ENCODE measurements at regions not wholly inside any gene's neighbourhood (a gene's known extent, or its start where the extent isn't known, plus 50 kb on each side); places are given as distances from the start of the nearest gene placed in this dataset.
"Not testable (repeated sequence)": the region's sequence is repeated elsewhere in the genome, so short reads cannot be mapped to it uniquely, and the experiment has no call there.

- WGBS, 2 donors: 44 to 51% methylated on average over 3 of the region's 3 CpGs
- ATAC-seq (no peak), DNase-seq (no peak)
- H3K4me1 ChIP-seq: no peaks in the 10 kb centered on the region
- H3K9me3 ChIP-seq: no peaks in the 10 kb centered on the region
- intact Hi-C loops (cut with DNase I): no loop called here
- H3K27me3 ChIP-seq: no peaks in the 10 kb centered on the region
- no peaks in the 10 kb centered on the region for H3K36me3 ChIP-seq (replicated peaks in 1 of 2; ENCODE audit: insufficient read depth in 1 of 2, low read depth in 2 of 2)
- H3K27ac ChIP-seq: no peak overlapping the region
- no peak for TF ChIP-seq POLR2A (IDR thresholded peaks at IDR 0.05)
- no peak for TF ChIP-seq CTCF (IDR thresholded peaks at IDR 0.05)
- H3K4me3 ChIP-seq: no peak overlapping the region
These were observed 134.8 kb upstream of the SERPINE2 start for GRCh38 chr2:224173933-224174332.

GRCh38 chr2:224173210-224173609, 134.1 kb upstream of the SERPINE2 start:
- ATAC-seq (no peak), DNase-seq (no peak)
- Histone ChIP-seq H3K4me3 (no peak overlapping the region), H3K4me1 (no peaks in the 10 kb centered on the region), H3K27ac (no peak overlapping the region), H3K27me3 (no peaks in the 10 kb centered on the region), H3K36me3 (replicated peaks in 1 of 2; ENCODE audit: insufficient read depth in 1 of 2, low read depth in 2 of 2) (no peaks in the 10 kb centered on the region), H3K9me3 (no peaks in the 10 kb centered on the region)
- no peak for TF ChIP-seq POLR2A (IDR thresholded peaks at IDR 0.05)
- no peak for TF ChIP-seq CTCF (IDR thresholded peaks at IDR 0.05)
- intact Hi-C loops (cut with DNase I): no loop called here

GRCh38 chr2:224171226-224171625, 132.1 kb upstream of the SERPINE2 start:
- WGBS, 2 donors: 52 to 56% methylated on average over 3 of the region's 3 CpGs
- Histone ChIP-seq H3K27me3 (no peaks in the 10 kb centered on the region), H3K27ac (no peak overlapping the region), H3K4me3 (no peak overlapping the region), H3K4me1 (no peaks in the 10 kb centered on the region), H3K9me3 (no peaks in the 10 kb centered on the region), H3K36me3 (replicated peaks in 1 of 2; ENCODE audit: insufficient read depth in 1 of 2, low read depth in 2 of 2) (no peaks in the 10 kb centered on the region)
- DNase-seq: no peak
- TF ChIP-seq POLR2A (IDR thresholded peaks at IDR 0.05) (no peak), CTCF (IDR thresholded peaks at IDR 0.05) (no peak)
- ATAC-seq: no peak
- intact Hi-C loops (cut with DNase I): no loop called here

GRCh38 chr2:224169847-224170246, 130.8 kb upstream of the SERPINE2 start:
- H3K4me3 ChIP-seq: no peak overlapping the region
- no peak for TF ChIP-seq CTCF (IDR thresholded peaks at IDR 0.05)
- no peaks in the 10 kb centered on the region for H3K4me1 ChIP-seq
- H3K36me3 ChIP-seq (replicated peaks in 1 of 2; ENCODE audit: insufficient read depth in 1 of 2, low read depth in 2 of 2): no peaks in the 10 kb centered on the region
- 54 to 66% methylated on average over 6 to 8 of the region's 8 CpGs for WGBS, 2 donors
- ATAC-seq: no peak
- DNase-seq: no peak
- intact Hi-C loops (cut with DNase I): no loop called here
- no peaks in the 10 kb centered on the region for H3K27me3 ChIP-seq
- no peak overlapping the region for H3K27ac ChIP-seq
- H3K9me3 ChIP-seq: no peaks in the 10 kb centered on the region

- intact Hi-C loops (cut with DNase I); DNase-seq; H3K27ac ChIP-seq; H3K36me3 ChIP-seq (replicated peaks in 1 of 2; ENCODE audit: insufficient read depth in 1 of 2, low read depth in 2 of 2); H3K9me3 ChIP-seq; H3K4me3 ChIP-seq; H3K27me3 ChIP-seq; ATAC-seq; H3K4me1 ChIP-seq: not testable (repeated sequence)
These were observed 128.7 kb upstream of the SERPINE2 start for GRCh38 chr2:224167781-224168180.
